EH (cell line): ENCODE measurements at regions not wholly inside any gene's neighbourhood (a gene's known extent, or its start where the extent isn't known, plus 50 kb on each side); places are given as distances from the start of the nearest gene placed in this dataset.
"Not testable (repeated sequence)": the region's sequence is repeated elsewhere in the genome, so short reads cannot be mapped to it uniquely, and the experiment has no call there.

Experiments used
- DNase-seq: peaks from one replicate; pipeline ENCODE4 v3.0.0-alpha.2; 2015; ENCODE audit warnings: low read depth

DNA sequence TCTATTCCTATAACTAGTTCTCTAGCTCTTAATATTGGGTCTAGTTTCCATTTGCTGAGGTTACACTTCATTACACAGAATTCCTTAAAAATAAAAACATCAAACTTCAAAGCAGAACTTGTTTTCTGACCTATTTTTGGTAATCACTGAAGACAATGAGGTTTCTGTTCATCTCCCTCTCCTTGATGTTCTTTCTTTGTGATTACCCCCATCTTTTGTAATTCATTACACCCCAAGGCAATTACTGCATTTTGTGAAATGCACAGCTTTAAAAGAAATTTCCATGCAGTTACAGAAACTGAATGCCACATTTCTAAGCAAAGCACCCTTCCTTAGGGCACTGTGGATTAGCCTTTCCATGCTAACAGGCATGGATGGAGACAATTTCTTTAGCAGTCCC lies 363.2 kb upstream of the RND3 start:
- DNase-seq: peak; percentile 7

GRCh38 chr2:150847578-150847977 lies 360.1 kb upstream of the RND3 start:
- DNase-seq: no peak

DNA sequence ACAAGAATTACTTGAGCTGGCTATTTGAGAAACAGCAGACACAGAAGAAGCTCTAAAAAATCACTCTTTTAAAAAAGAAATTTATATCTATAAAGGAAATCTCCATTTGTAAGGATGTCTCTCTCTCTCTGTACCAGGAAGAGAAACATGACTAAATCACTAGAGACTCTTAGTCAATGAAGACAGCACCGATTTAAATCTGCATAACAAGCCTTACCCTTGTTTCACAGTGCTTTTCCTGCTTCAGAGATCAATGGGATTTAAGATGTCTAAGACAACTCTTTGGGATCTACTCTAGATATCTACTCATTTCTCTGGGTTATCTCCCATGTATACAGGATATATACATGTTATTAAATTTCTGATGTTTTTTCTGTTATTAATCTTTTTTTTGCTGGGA lies 359.2 kb upstream of the RND3 start:
- DNase-seq: no peak

GRCh38 chr2:150832686-150833085 lies 345.2 kb upstream of the RND3 start:
- DNase-seq: peak; percentile 27

DNA sequence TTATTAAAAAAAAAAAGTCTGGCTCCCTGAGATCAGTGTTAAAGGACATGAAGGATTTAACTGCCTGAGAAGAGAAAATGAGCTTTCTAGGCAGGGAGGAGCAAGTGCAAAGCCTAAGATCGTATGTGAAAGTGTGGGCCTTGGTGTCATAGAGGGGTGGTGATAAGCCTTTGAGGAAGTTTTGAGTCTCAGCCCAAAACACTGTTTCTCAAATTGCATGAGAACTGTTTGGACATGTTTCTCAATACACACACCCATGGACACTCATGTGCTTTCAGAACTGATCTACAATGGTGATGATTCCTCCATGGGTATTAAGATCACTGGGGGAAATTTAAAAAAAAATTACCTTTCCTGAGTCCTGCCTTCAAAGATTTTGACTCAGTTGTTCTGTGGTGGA lies 336.7 kb upstream of the RND3 start:
- no peak for DNase-seq

- no peak for DNase-seq
Measured at GRCh38 chr2:150817422-150817821, 330.0 kb upstream of the RND3 start.

- DNase-seq: no peak
Measured at GRCh38 chr2:150812664-150813367, 325.3 kb upstream of the RND3 start.

DNA sequence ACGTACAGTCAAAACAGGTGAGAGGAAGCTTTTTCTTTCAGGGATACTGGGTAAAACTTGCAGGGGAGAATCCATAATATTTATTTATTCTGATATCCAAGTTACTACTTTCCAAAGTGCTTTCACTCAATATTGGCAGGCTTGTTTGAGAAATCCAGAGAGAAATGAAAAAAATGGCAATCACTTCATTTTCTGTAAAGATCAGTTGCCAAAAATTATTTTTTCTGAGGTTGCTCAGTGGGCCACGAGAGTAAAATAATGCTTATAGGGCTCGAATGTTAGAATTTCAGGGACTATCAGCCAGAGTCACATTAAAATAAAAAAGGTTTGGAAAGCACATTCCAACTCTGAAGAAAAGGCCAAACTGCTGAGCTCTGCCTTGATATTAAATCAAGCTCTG lies 324.6 kb upstream of the RND3 start:
- no peak for DNase-seq

GRCh38 chr2:150811259-150811855 lies 323.9 kb upstream of the RND3 start:
- peak; percentile 9 for DNase-seq

GRCh38 chr2:150809103-150809502 lies 321.6 kb upstream of the RND3 start:
- no peak for DNase-seq

DNA sequence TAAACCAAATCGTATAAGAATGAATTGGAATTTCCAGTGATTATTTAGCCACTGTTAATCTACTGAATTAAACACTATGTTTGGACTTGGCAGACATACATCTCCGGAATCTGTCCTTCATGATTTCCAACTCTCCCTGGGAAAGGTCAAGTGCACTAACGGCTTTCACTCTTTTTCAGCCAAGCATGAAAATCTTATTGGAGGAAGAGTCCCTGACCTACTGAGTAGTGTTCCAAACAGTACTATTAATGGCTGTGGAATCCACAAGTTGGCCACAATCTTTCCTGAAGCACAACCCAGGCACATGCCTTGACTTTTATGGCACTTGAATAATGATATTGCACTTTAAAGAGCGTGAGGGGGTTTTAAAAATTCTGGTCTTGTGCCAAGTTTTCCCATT lies 318.9 kb upstream of the RND3 start:
- peak; percentile 13 for DNase-seq

DNA sequence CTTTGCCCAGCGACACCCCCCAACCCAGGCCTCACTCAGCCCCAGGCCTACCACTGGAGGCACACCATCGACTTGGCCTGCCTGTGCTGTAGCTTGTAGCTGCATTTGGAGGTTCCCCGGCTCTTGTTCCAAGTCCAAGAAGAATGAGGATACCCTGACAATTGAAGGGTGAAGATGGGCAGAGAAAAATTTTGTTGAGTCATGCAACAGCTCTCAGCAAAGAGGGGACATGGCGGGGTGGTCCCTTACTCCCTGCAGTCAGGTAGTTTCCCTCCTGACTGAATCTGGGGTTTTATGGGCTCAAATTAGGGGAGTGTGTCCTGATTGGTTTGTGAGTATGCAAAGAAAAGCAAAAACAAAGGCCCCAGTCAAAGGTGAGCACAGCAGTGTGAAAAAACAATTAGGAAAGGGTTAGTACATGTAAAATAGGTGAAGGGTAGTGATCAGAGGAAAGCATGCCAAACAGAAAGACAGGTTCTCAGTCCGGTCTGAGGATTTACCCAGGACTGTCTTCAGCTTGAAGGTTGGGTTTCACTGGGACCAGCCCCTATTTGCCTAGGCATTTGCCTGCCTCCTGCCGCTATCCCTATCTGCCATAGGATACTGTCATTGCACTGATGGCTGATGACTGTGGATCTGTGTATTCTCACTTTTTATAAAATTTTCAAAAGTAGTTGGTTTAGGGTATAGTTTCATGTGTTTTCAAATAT lies 316.4 kb upstream of the RND3 start:
- DNase-seq: no peak

GRCh38 chr2:150802635-150803034 lies 315.2 kb upstream of the RND3 start:
- DNase-seq: peak; percentile 34

DNA sequence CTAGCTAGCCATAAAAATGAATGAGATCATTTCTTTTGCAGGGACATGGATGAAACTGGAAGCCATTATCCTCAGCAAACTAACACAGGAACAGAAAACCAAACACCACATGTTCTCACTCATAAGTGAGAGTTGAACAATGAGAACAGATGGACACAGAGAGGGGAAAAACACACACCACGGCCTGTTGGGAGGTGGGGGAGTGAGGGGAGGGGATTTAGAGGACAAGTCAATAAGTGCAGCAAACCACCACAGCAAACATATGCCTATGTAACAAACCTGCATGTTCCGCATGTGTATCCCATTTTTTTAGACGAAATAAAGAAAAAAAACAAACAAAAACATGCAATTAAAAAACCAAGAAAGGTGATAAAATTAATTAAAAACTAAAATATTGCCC lies 308.8 kb upstream of the RND3 start:
- not testable (repeated sequence) for DNase-seq

DNA sequence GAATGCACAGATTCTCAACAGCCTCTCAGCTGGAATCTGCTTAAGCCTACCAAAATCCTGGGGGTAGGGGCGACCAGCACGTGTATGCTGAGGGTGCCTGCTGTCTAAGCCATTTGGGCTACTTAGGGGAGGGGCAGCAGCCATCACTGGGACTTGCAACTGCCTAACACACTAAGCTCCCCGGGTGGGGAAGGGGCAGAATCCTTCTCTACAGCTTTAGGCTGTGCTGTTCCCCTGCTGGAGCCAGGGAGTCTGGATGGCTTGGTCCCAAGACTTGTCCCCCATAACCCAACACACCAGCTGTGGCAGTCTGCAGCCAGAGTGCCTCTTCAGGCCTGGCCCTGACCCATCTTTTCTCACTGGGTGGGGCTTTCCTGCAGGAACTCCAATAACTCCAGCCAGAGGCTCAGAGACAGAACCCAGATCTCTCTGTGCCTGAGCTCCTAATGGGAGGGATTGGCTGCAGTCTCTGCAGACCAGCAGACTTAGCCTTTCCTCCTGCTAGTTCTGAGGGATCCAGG lies 305.4 kb upstream of the RND3 start:
- no peak for DNase-seq

GRCh38 chr2:150791567-150791966 lies 304.1 kb upstream of the RND3 start:
- DNase-seq: no peak

DNA sequence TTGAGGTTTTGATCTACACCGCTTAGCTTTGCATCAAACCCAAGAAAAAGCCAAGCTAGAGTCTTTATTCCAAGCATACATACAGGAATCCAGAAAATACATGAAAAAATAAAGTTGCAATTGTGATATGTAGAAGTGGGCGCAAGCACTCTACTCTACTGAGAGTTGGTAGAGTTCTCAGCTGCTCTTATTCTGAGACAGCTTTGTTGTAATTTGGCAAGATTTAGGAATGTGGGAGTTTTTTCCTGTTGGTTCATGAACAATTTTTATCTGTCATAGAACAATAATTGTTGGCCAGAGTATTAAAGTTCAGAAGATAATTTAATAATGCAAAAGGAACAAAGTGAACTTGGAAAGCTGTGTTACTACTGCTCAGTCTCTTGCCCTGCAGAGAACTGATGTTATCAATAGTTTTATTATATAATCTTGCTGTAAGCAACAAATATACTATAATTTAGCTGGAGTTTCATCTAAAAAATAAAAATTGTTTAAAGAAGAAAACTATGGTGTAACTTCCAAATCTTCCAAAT lies 302.0 kb upstream of the RND3 start:
- DNase-seq: peak; percentile 12

- peak; percentile 80 for DNase-seq
Measured at GRCh38 chr2:150788426-150789140, 301.1 kb upstream of the RND3 start.

- DNase-seq: no peak
Measured at GRCh38 chr2:150787353-150788093, 300.1 kb upstream of the RND3 start.

GRCh38 chr2:150784389-150784788 lies 296.9 kb upstream of the RND3 start:
- DNase-seq: no peak

- DNase-seq: no peak
Measured at GRCh38 chr2:150783896-150784295, 296.4 kb upstream of the RND3 start.

DNA sequence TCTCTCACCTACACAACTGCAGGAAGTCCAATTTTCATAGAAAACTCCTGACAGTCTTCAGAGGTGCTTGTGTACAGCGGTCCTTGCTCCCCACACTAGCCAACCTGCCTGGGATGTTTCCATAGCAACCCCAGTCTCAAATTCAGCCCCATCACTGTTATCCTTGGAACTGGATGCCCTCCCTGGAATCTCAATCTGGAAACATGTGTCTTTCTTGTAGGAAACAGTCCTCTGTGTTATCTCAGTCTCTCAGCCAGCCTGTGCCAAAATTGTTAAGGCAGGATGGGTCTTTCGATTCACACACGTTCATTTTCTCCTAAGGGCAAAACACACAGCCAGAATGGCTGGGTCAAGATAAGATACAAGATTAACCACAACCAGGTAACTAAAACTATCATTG lies 295.5 kb upstream of the RND3 start:
- DNase-seq: no peak
